Activated effector memory CD4-positive, alpha-beta T cell treated with anti-CD3 and anti-CD28 coated beads, Interleukin-2, amount 50 U/mL, for 16 hours (primary cell): ENCODE measurements at regions not wholly inside any gene's neighbourhood (a gene's known extent, or its start where the extent isn't known, plus 50 kb on each side); places are given as distances from the start of the nearest gene placed in this dataset.

Experiments
- DNase-seq: peaks from one replicate; pipeline ENCODE4 v3.0.0-alpha.2; 2020

- DNase-seq, result peak; percentile 25
These were observed 94.5 kb upstream of the CACNA1A start for GRCh38 chr19:13600802-13601201.

DNA sequence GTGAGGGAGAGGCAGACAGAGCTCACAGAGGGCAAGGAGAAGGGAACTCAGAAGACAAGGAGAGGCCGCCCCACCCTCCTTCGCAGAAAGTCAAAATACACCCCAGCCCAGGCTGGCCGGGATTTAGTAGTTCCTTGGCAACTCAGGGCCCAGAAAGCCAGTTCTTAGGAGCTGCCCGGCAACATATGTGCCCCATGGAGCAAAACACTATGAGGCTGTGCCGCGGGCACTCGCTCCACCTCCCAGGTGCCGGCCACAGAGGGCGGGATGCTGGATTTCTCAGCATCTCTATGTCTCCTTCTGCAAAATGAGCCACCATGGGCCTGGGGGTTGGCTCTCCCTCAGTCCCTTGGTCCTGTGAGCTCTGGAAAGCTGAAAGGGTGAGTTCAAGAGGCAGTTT, 93.8 kb upstream of the CACNA1A start:
- DNase-seq, result peak; percentile 37

GRCh38 chr19:13599681-13600080, 93.4 kb upstream of the CACNA1A start:
- DNase-seq, result no peak

DNA sequence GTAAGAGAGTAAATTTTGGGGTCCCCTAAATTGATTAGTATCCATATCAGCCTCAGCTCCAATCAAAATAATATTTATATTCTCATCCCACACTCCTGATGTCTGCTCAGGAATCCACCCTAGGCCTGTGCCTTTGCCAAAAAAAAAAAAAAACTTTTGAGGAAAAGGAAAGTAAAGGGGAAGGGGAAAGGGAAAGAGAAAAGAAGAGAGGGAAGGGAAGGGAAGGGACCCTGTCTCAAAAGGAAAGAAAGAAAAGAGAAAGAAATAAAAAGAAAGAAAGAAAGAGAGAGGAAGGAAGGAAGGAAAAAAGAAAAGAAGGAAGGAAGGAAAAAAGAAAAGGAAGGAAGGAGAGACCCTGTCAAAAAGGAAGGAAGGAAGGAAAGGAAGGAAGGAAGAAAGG, 91.8 kb upstream of the CACNA1A start:
- no peak for DNase-seq

- DNase-seq, result peak; percentile 76
These were observed 91.4 kb upstream of the CACNA1A start for GRCh38 chr19:13597640-13598039.

- peak; percentile 94 for DNase-seq
These were observed 82.9 kb upstream of the CACNA1A start for GRCh38 chr19:13588957-13589833.

- DNase-seq, result no peak
These were observed 79.2 kb upstream of the CACNA1A start for GRCh38 chr19:13585512-13585911.

DNA sequence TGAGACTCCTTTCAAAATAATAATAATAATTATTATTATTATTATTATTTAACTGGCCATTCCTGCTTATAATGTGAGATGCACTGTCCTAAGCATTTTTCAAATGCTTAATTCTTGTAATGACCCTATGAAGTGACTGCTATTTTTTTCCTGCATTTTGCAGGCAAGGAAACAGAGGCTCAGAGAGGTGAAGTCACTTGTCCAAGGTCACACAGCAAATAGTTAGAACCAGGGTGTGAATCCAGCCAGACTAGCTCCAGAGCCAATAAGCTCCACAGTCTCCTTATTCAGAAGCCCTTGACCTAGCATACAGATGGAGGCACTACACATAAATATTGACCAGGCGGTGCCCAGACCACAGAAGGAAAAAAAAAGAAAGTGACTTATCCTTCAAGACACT, 77.5 kb upstream of the CACNA1A start:
- DNase-seq, result no peak

GRCh38 chr19:13583114-13583513, 76.8 kb upstream of the CACNA1A start:
- no peak for DNase-seq

- no peak for DNase-seq
These were observed 75.3 kb upstream of the CACNA1A start for GRCh38 chr19:13581576-13581975.

GRCh38 chr19:13579388-13580060, 73.2 kb upstream of the CACNA1A start:
- no peak for DNase-seq

DNA sequence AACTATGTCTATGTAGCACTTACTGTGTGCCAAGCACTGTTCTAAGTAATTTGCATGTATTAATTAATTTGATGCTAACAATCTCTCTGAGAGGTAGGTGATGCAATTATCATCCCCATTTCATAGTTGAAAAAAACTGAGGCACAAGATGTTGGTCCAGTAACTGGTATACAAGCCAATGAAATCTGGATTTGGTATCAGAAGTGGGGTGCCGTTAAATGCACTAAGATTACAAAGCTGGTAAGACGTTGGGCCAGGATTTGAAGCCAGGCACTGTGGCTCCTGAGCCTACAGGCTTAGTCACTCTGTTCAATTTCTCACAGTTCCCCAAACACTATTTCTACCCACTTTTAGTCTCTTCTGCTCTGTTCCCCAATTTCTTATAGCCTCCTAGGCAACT, 70.4 kb upstream of the CACNA1A start:
- no peak for DNase-seq

DNA sequence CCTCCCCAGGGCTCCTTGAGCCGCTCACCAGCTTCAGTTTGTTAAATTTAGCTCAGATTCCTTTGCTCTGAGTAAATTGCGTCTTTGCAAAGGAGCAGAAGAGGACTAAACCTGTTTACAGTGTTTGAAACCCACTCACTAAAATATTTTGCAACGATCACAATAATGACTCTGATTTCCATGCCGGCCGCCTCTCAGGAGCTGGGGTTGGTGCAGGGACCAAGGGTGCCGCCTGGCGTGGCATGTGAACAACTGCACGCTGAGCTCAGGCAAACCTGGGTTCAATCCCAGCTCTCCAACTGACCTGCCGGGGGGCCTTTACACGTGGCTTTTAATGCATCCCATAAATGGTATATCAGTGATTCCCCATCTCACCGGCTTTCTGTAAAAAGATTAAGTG, 68.7 kb upstream of the CACNA1A start:
- no peak for DNase-seq

DNA sequence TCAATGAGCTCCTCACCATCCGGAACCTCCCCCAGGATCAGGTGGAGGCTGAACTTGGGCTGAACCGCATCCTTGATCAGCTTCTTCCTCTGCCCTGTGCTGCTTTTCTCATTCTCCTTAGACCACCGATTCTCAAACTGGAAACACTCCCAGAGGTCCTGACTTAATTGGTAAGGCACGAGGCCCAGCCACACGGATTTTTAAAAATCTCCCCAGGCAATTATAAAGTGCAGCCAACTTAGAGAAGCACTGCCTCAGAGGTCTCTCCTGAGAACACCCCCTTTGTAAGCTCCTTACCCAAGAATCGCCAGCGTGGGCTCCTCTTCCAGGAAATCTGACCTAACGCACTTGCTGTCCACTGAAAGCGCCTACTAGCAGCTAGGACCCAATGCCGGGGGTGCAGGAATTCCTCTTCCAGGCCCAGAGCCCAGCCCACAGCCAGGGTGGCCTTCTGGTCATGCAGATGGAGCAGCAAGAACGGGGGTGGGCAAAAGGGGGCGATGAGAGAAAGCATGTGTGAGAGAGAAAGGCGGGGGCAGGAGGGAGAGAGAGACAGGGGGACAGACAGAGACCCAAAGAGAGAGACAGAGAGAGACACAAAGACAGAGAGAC, 66.9 kb upstream of the CACNA1A start:
- DNase-seq, result no peak

GRCh38 chr19:13561461-13561860, 55.2 kb upstream of the CACNA1A start:
- DNase-seq, result no peak

- DNase-seq, result no peak
These were observed 51.6 kb upstream of the CACNA1A start for GRCh38 chr19:13557756-13558398.

GRCh38 chr19:13556552-13556951, 50.3 kb upstream of the CACNA1A start:
- no peak for DNase-seq
